ENCODE measurements at regions not wholly inside any gene's neighbourhood (a gene's known extent, or its start where the extent isn't known, plus 50 kb on each side); places are given as distances from the start of the nearest gene placed in this dataset.
"Not testable (repeated sequence)": the region's sequence is repeated elsewhere in the genome, so short reads cannot be mapped to it uniquely, and the experiment has no call there.

GRCh38 chr14:22177870-22178269 lies 411.2 kb downstream of the DAD1 start:
- DNase-seq: no peak
- intact Hi-C loops (cut with DNase I): no loop called here

- intact Hi-C loops (cut with DNase I): no loop called here
- no peak for DNase-seq
These were observed 412.1 kb downstream of the DAD1 start for GRCh38 chr14:22176957-22177356.

- intact Hi-C loops (cut with DNase I); DNase-seq: not testable (repeated sequence)
These were observed 413.8 kb downstream of the DAD1 start for GRCh38 chr14:22175278-22175558.

- DNase-seq: no peak
- intact Hi-C loops (cut with DNase I): no loop called here
These were observed 414.4 kb downstream of the DAD1 start for GRCh38 chr14:22174412-22175277.

GRCh38 chr14:22168092-22168955 lies 420.7 kb downstream of the DAD1 start:
- intact Hi-C loops (cut with DNase I): no loop called here
- DNase-seq: no peak

- no peak for DNase-seq
- intact Hi-C loops (cut with DNase I): no loop called here
These were observed 424.4 kb downstream of the DAD1 start for GRCh38 chr14:22164616-22165015.

- intact Hi-C loops (cut with DNase I): no loop called here
- DNase-seq: no peak
These were observed 426.0 kb downstream of the DAD1 start for GRCh38 chr14:22163051-22163450.

GRCh38 chr14:22159957-22160356 lies 429.1 kb downstream of the DAD1 start:
- no peak for DNase-seq
- intact Hi-C loops (cut with DNase I): no loop called here

GRCh38 chr14:22159099-22159498 lies 429.9 kb downstream of the DAD1 start:
- DNase-seq: no peak
- intact Hi-C loops (cut with DNase I): no loop called here

- DNase-seq: no peak
- intact Hi-C loops (cut with DNase I): no loop called here
These were observed 430.5 kb downstream of the DAD1 start for GRCh38 chr14:22158560-22158959.

GRCh38 chr14:22155571-22155970 lies 433.5 kb downstream of the DAD1 start:
- DNase-seq: no peak
- intact Hi-C loops (cut with DNase I): no loop called here

- intact Hi-C loops (cut with DNase I): no loop called here
- DNase-seq: no peak
These were observed 436.1 kb downstream of the DAD1 start for GRCh38 chr14:22152903-22153302.

GRCh38 chr14:22152161-22152870 lies 436.7 kb downstream of the DAD1 start:
- intact Hi-C loops (cut with DNase I): no loop called here
- no peak for DNase-seq

GRCh38 chr14:22151121-22151520 lies 437.9 kb downstream of the DAD1 start:
- intact Hi-C loops (cut with DNase I): no loop called here
- DNase-seq: no peak

- intact Hi-C loops (cut with DNase I): no loop called here
- no peak for DNase-seq
These were observed 440.0 kb downstream of the DAD1 start for GRCh38 chr14:22149058-22149457.

- no peak for DNase-seq
- intact Hi-C loops (cut with DNase I): no loop called here
These were observed 441.3 kb downstream of the DAD1 start for GRCh38 chr14:22147716-22148115.

GRCh38 chr14:22143363-22143762 lies 445.7 kb downstream of the DAD1 start:
- DNase-seq: no peak
- intact Hi-C loops (cut with DNase I): no loop called here

GRCh38 chr14:22140633-22141032 lies 448.4 kb downstream of the DAD1 start:
- no peak for DNase-seq
- intact Hi-C loops (cut with DNase I): no loop called here

- intact Hi-C loops (cut with DNase I): no loop called here
- no peak for DNase-seq
These were observed 457.1 kb downstream of the DAD1 start for GRCh38 chr14:22131749-22132476.

All from head of caudate nucleus (tissue), 42 donors.